Anterior cingulate cortex (tissue), 58 donors: ENCODE measurements at regions not wholly inside any gene's neighbourhood (a gene's known extent, or its start where the extent isn't known, plus 50 kb on each side); places are given as distances from the start of the nearest gene placed in this dataset.

Experiments used
- DNase-seq, 58 donors: peaks; one replicate each; lab custom pipeline; 2025; lab: John Stamatoyannopoulos, UW

DNA sequence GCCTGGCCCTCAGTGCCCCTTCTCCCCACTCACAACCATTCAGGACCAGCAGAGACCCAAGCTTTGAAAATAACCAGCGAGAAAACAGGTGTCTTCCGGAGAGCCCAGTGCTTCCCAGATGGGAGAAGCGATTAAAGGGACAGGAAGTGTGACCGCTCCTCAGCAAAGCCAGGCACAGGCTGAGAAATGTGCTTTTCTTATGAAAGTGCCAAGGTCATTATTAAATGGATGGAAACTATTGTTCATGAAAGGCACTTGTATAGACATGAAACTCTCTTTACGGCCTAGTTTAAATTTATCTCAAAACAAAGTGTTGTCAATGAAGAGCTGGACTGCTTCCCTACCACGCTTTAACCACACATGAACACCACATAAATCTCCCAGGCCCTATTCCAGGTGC lies 210.4 kb downstream of the SPTSSA start:
- DNase-seq = no peak

- DNase-seq = no peak
These were observed 211.1 kb downstream of the SPTSSA start for GRCh38 chr14:34250959-34251358.

DNA sequence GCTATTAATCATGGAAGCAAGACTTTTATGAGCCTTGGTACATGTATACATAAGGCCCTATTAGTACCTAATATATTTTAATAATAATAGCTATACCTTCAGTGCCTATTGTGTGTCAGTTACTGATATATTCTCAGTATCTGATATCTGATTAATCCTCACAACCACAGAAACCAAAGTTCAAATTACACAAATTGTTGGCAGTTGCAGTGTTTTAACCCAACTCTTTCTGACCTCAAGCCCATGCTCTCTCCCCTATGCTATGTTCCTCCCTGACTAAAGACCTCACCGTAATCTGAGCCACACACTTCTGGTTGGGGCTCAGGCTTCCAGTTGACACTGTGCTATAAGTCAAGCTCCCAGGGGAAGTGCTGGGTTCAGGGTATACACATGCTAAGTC lies 214.4 kb downstream of the SPTSSA start:
- no peak for DNase-seq

DNA sequence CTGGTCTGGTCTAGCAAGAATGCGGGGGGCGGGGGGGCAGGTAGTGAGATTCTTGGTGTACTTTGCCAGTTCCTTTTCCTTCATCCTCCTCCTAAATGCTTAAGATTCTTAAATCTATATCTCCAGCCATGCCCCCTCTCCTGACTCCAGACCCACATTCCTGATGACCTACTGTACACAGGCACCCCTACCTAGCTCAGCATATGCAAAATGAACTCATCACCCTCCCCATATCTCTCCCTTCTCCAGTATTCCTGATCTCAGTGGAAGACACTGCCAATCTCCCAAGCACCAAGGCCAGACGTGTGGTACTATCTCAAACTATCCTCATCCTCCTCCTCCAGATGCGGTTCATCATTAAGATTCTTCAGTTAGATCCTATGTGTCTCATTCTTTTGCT lies 215.8 kb downstream of the SPTSSA start:
- no peak for DNase-seq

DNA sequence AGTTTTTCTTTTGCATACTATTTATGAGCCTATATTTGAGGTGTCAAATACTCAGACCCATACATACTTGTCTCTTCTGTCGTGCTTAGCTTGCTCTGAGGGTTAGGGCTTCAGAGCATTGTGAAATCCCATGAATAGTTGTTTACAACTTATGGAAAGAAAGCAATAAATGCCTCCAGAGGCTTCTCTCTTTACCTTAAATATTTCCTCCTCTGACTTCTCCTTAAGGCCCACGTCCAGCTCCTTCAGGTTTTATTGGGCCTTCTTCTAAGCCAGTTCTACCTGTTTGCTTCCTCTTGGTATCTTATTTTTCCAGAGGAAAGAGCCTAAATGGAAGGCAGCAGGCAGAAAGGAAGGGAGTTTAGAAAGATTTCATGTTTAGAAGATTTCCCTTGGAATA lies 218.6 kb downstream of the SPTSSA start:
- DNase-seq = no peak

GRCh38 chr14:34243001-34243400 lies 219.0 kb downstream of the SPTSSA start:
- no peak for DNase-seq

- DNase-seq = no peak
These were observed 220.8 kb downstream of the SPTSSA start for GRCh38 chr14:34241185-34241711.

- no peak for DNase-seq
These were observed 223.4 kb downstream of the SPTSSA start for GRCh38 chr14:34238610-34239009.

- DNase-seq = no peak
These were observed 224.4 kb downstream of the SPTSSA start for GRCh38 chr14:34237677-34238076.

DNA sequence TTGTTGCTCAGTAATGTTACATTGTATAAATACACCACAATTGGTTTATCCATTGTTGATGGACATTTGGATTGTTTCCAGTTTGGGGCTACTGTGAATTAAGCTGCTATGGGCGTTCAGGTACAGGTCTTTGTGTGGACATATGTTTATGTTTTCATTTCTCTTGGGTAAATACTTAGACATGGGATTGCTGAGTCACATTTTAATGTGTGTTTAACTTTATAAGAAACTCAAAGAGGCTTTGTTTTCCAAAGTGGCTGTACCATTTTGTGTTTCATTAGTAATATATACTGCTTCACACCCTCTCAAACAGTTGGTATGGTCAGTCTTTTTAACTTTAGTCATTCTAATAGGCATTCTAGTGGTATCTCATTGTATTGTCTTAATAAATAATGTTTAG lies 225.0 kb downstream of the SPTSSA start:
- DNase-seq = no peak

- DNase-seq = no peak
These were observed 226.3 kb downstream of the SPTSSA start for GRCh38 chr14:34235643-34236300.

- DNase-seq = no peak
These were observed 227.8 kb downstream of the SPTSSA start for GRCh38 chr14:34234258-34234657.

DNA sequence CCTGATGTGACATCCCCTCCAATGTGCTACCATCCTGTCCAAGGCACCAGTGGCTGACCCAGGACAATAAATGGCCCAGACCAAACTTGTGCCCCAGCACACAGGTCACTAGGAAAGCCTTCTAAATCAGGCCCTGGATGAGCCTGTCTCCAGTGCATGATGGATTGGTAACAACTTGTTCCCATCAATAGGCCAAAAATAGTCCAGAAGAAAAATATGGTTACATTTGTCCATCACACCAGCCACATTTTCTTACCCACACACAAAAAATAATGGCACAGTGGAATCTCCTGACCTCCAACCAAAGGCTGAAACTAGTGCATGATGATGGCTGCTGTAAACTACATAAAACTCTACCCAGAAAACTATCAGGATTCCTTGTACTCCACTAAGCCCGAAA lies 228.4 kb downstream of the SPTSSA start:
- DNase-seq = no peak

GRCh38 chr14:34232790-34233189 lies 229.2 kb downstream of the SPTSSA start:
- no peak for DNase-seq

- DNase-seq = no peak
These were observed 230.4 kb downstream of the SPTSSA start for GRCh38 chr14:34231626-34232025.

- DNase-seq = no peak
These were observed 232.9 kb downstream of the SPTSSA start for GRCh38 chr14:34229140-34229539.

- DNase-seq = no peak
These were observed 233.4 kb downstream of the SPTSSA start for GRCh38 chr14:34228650-34228976.

DNA sequence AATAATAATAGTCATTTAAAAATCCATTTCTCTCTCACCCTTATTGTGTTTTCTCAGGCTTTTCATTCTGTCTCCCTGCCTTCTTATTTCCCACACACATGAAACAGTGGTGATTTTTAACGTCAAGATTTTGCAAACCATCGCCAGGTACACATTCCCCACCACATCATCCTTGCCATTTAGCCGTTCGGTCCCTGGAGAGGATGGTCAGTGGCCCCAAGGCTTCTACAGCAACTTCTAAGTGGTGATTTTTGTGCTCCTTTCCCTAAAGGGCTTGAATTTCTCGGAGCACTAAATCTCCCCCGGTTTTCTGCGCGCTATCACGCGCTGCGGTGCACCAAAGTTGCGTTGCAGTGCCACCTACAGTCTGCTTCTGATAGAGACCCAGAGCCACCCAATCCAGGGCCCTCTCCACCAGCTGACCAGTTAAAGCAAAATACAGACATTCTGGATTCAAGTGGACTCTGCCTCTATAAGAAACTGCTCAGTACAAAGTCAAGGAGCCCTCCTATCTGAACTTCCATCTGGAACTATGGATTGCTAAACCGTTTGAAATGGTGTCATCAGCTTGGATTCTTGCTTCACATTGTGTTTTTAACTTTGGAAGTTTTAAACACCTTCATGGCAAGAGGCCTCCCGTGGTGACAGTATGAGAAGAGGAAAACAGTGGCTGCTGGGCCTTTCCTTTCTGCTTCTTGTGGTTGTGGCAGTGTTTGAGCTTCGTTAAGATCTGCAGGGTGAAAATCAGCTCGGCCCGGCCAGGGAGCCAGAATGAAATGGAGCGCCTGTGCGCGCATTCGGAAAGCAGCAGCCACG lies 234.0 kb downstream of the SPTSSA start:
- DNase-seq = peak in 56 of 58 donors; percentile 7 to 76 (median 44)

DNA sequence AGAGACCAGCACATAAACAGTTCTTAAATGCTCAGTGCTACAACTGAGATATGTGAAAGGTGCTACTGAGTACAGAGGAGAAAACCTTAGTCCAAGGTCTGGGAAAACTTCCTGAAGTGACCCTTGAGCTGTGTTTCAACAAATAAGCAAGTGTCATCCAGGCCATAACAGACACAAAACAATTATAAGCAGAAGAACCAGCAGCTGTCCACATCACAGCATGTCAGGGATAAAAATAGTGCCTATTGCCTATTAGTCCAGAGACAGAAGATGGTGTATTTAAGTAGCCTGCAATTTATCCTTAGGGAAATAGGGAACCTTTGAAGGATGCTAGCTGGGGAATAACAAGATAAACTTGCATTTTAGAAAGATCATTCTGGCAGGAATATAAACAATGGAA lies 237.8 kb downstream of the SPTSSA start:
- no peak for DNase-seq

DNA sequence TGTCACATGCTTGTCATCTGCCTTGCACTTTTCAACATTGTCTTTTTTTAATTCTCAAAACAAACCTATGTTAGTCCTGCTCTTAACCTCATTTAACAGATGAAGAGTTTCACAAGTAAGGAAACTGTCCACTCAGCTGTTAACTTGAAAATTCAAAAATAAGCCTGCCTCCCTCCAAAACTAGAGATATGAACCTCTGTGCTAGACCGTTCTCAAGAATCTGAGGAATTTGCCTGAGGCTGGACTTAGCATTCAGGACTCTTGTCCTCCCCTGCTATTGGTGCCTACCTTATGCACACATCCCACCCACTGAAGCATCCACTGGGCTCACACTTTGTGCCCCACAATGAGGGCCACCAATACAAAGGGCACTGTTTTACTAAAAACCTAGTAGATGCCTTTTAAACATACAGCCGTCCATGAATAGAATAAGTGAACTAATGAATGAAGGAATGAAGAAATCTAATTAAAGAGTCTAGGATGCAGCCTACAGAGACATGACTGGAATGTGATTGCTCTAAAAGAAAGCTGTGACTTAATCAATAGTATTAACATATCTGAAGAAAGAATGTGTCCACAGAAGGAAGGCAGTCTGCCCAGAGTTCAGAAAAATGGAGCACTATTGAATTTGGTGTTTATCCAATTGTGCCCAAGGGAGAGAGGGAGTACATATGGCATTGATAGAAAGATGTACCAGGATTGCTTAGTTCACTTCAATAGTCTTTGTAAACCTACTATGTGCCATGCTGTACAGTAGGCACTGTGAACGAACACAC lies 238.5 kb downstream of the SPTSSA start:
- peak in 1 of 58 donors; percentile 5 for DNase-seq

DNA sequence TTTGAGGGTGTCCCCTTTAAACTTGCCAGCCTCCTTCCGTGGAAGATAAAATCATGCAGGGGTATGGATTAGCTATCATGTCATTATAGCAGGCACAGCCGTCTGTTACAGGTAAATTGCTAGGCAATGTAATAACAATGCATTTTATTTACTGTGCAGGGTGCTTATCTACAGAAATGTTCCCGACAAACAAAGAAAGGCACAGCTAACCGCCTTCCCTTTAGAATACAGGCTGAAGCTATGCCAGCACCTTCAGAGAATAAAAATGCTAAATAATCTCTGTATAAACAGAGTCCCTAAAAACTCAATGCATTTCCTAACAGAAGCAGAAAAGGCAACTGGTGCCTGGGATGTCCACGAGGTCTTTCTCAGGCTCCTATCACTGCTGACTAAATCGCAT lies 239.2 kb downstream of the SPTSSA start:
- DNase-seq = no peak
